Testis (tissue), 2 donors: ENCODE measurements at regions not wholly inside any gene's neighbourhood (a gene's known extent, or its start where the extent isn't known, plus 50 kb on each side); places are given as distances from the start of the nearest gene placed in this dataset.
A peak's percentile ranks its signal among the peaks of the same experiment; 100 is the strongest.
"Not testable (repeated sequence)": the region's sequence is repeated elsewhere in the genome, so short reads cannot be mapped to it uniquely, and the experiment has no call there.

Experiments
- DNase-seq: peaks from one replicate; pipeline ENCODE4 v3.0.0-alpha.2; 2019
- H3K27ac ChIP-seq, 2 donors: fragments of 200-600 bp; sonication (generic); one replicate each; pipeline ENCODE4 v1.5.1; 2019
- H3K27me3 ChIP-seq: fragments of 200-600 bp; sonication (generic); one replicate; pipeline ENCODE4 v1.5.1; 2019
- H3K36me3 ChIP-seq: fragments of 200-600 bp; sonication (generic); one replicate; pipeline ENCODE4 v1.5.1; 2017; ENCODE audit warnings: low read depth; ENCODE audit errors: missing control alignments
- H3K4me1 ChIP-seq: fragments of 200-600 bp; sonication (generic); one replicate; pipeline ENCODE4 v1.5.1; 2019
- H3K4me3 ChIP-seq, 2 donors: fragments of 200-600 bp; sonication (generic); one replicate each; pipeline ENCODE4 v1.5.1; 2017 to 2019
- H3K9me3 ChIP-seq: fragments of 200-600 bp; sonication (generic); one replicate; pipeline ENCODE4 v1.5.1; 2017
- POLR2A ChIP-seq: fragments of 450-650 bp; IDR thresholded peaks from one replicate; pipeline ENCODE4 v1.6.1; 2017; ENCODE audit warnings: antibody characterized with exemption, mild to moderate bottlenecking, moderate library complexity
- WGBS, 2 donors: methylation state at CpG; one replicate each; pipeline ENCODE4 v1.1.5; 2018; 5-methylcytosine and 5-hydroxymethylcytosine counted together
- intact Hi-C: fragments of 100-400 bp; cut with DNase I; formaldehyde crosslinking; loops from one replicate; pipeline ENCODE4 v1.15.1; 2023; ENCODE audit warnings: low total_unique reads
- TF ChIP-seq, protein P1 (sequence below), 3 experiments: fragments of 450-650 bp in 2 of 3; fragments of 200-600 bp in 1 of 3; sonication (generic) in 1 of 3; IDR thresholded peaks; one replicate each; pipeline ENCODE4 v1.5.1; 2016 to 2019; ENCODE audit warnings: antibody characterized with exemption in 3 of 3, mild to moderate bottlenecking in 2 of 3, moderate library complexity in 1 of 3

DNA sequence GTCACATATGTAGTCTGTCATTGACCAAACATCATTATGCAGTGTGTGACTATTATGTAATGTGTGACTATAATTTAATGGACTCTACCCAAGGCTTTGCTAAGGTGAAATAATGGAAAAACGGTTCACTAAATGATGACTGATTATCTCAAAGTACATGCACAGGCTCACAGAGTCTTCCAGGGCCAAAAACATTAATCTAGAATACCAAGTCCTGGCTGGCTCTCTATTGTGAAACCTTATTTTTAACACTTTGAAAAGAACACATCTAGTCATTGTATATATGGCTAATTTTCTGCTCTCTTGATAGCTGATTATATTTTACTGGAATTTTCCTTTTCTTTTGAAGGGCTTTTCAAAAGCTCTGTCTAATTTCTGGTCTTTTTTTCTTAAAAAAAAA lies 102.9 kb upstream of the THUMPD2 start:
- H3K36me3 ChIP-seq, result no peaks in the 10 kb centered on the region
- H3K27me3 ChIP-seq, result no peaks in the 10 kb centered on the region
- no peak for DNase-seq
- no peaks in the 10 kb centered on the region for H3K9me3 ChIP-seq
- TF ChIP-seq, protein P1, sequence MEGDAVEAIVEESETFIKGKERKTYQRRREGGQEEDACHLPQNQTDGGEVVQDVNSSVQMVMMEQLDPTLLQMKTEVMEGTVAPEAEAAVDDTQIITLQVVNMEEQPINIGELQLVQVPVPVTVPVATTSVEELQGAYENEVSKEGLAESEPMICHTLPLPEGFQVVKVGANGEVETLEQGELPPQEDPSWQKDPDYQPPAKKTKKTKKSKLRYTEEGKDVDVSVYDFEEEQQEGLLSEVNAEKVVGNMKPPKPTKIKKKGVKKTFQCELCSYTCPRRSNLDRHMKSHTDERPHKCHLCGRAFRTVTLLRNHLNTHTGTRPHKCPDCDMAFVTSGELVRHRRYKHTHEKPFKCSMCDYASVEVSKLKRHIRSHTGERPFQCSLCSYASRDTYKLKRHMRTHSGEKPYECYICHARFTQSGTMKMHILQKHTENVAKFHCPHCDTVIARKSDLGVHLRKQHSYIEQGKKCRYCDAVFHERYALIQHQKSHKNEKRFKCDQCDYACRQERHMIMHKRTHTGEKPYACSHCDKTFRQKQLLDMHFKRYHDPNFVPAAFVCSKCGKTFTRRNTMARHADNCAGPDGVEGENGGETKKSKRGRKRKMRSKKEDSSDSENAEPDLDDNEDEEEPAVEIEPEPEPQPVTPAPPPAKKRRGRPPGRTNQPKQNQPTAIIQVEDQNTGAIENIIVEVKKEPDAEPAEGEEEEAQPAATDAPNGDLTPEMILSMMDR (IDR thresholded peaks at IDR 0.05), result no peak
- no peak for TF ChIP-seq POLR2A
- no peak overlapping the region for H3K4me3 ChIP-seq
- intact Hi-C loops, result no loop called here
- no peak overlapping the region for H3K27ac ChIP-seq
- WGBS, 2 donors, result 34 to 52% methylated on average over 1 of the region's 1 CpG
- no peaks in the 10 kb centered on the region for H3K4me1 ChIP-seq

DNA sequence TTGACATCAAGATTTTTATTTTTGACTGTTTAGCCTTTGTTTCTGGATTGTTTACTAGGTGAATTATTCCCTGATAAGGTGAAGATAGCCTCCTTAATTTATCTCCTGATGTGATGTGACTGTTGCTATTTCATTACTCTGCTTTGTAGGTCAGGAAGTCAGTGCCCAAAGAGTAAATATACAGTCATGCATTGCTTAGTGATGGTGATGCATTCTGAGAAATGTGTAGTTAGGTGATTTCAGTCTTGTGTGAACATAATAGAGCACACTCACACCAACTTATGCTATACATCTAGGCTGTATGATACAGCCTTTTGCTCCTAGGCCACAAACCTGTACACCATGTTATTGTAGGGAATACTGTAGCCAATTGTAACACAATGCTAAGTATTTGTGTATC lies 102.4 kb upstream of the THUMPD2 start:
- H3K4me1 ChIP-seq, result no peaks in the 10 kb centered on the region
- no peak overlapping the region for H3K27ac ChIP-seq
- H3K9me3 ChIP-seq, result no peaks in the 10 kb centered on the region
- no peaks in the 10 kb centered on the region for H3K36me3 ChIP-seq
- no peaks in the 10 kb centered on the region for H3K27me3 ChIP-seq
- TF ChIP-seq, protein P1 (IDR thresholded peaks at IDR 0.05), result no peak
- TF ChIP-seq POLR2A, result no peak
- H3K4me3 ChIP-seq, result no peak overlapping the region
- intact Hi-C loops, result no loop called here
- no peak for DNase-seq

DNA sequence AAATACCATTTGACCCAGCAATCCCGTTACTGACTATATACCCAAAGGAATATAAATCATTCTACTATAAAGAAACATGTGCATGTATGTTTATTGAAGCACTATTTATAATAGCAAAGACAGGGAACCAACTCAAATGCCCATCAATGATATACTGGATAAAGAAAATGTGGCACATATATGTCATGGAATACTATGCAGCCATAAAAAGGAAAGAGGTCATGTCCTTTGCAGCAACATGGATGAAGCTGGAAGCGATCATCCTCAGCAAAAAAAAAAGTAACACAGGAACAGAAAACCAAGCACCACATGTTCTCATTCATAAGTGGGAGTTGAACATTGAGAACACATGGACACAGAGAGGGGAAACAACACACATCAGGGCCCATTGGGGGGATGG lies 99.9 kb upstream of the THUMPD2 start:
- H3K4me1 ChIP-seq, DNase-seq, H3K36me3 ChIP-seq, H3K4me3 ChIP-seq, H3K27me3 ChIP-seq, intact Hi-C loops, H3K9me3 ChIP-seq, H3K27ac ChIP-seq: not testable (repeated sequence)
- 95 to 96% methylated on average over 2 of the region's 2 CpGs for WGBS, 2 donors

DNA sequence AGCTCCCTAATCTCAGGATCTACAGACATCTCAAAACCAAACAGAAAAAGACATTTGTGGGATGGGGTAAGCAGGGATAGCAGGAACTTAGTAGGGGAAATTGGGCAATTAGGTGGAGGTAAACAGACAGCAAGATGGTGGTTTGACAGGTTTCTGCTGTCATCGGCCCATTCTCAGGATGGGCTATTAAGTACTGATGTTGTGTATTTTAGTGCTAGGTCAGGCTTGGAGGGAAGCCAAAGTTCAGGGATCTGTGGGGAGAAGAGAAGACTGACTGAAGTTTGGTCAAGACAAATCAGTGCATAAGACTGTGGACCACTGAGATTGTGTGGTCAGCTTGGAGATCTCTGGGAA lies 96.8 kb upstream of the THUMPD2 start:
- TF ChIP-seq POLR2A, result no peak
- TF ChIP-seq, protein P1 (IDR thresholded peaks at IDR 0.05), result no peak
- WGBS, 2 donors, result 78 to 89% methylated on average over 1 of the region's 1 CpG
- no peak overlapping the region for H3K4me3 ChIP-seq
- H3K4me1 ChIP-seq, result peaks cover 10% of the 10 kb centered on the region
- intact Hi-C loops, result no loop called here
- H3K27me3 ChIP-seq, result no peaks in the 10 kb centered on the region
- H3K36me3 ChIP-seq, result no peaks in the 10 kb centered on the region
- H3K9me3 ChIP-seq, result no peaks in the 10 kb centered on the region
- DNase-seq, result no peak
- H3K27ac ChIP-seq, result no peak overlapping the region

DNA sequence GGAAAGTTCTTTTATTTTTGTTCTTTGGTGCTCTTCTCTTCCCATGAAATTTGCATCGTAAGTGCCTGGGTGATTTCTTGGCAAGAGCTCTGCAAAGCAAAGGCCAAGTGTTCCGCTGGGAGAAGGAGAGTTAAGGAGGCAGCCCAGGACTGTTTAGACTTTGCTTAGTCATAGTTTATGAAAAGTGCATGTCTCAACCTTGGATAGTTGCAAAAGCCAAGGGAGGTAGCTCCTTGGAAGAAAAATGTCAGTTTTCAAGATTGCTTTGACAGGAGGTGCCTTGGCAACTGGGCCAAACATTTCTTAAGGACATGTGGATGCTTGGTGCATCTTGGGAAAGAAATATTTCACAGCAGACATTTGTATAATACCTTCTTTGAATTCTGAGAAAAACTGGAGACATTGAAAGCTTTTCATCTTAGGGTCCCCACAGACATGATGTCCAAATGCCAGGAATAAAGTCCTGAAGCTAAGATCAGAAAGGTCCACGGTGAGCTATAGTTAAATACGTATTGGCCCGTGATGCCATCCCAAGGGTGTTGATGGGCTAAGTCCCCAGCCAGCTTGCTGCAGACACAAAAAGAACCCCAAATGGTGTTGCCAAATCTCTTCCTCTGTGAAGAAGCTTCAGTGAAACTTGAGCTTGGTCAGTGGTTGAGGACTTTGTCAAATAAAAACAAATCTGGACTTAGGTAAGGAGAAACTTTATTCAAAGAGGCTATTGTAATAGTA lies 96.3 kb upstream of the THUMPD2 start:
- Histone ChIP-seq H3K9me3 (no peaks in the 10 kb centered on the region), H3K4me1 (peaks cover 10% of the 10 kb centered on the region), H3K27ac (peak overlapping the region in 1 of 2 donors; percentile 19), H3K36me3 (no peaks in the 10 kb centered on the region), H3K4me3 (no peak overlapping the region), H3K27me3 (no peaks in the 10 kb centered on the region)
- no peak for TF ChIP-seq POLR2A
- TF ChIP-seq, protein P1 (IDR thresholded peaks at IDR 0.05), result no peak
- peak; percentile 63 for DNase-seq
- 45 to 55% methylated on average over 5 of the region's 5 CpGs for WGBS, 2 donors
- intact Hi-C loops, result no loop called here
